Vagina (tissue), 2 donors: ENCODE measurements at regions not wholly inside any gene's neighbourhood (a gene's known extent, or its start where the extent isn't known, plus 50 kb on each side); places are given as distances from the start of the nearest gene placed in this dataset.

ENCODE experiments used
- POLR2A ChIP-seq, 2 donors: fragments of 450-650 bp; IDR thresholded peaks; one replicate each; pipeline ENCODE4 v1.6.1; 2017; ENCODE audit warnings: antibody characterized with exemption in 2 of 2, mild to moderate bottlenecking in 2 of 2, moderate library complexity in 2 of 2
- POLR2AphosphoS5 ChIP-seq, 2 donors: sonication (generic); formaldehyde crosslinking; IDR thresholded peaks; one replicate each; pipeline ENCODE4 v1.9.0; 2017; ENCODE audit warnings: antibody characterized with exemption in 2 of 2, mild to moderate bottlenecking in 2 of 2, low read depth in 1 of 2; ENCODE audit not compliant: insufficient read depth in 1 of 2
- TF ChIP-seq, protein P1 (sequence below), 3 experiments: fragments of 450-650 bp in 2 of 3; fragments of 200-600 bp in 1 of 3; sonication (generic) in 1 of 3; IDR thresholded peaks; one replicate each; pipeline ENCODE4 v1.5.1; 2017 to 2019; ENCODE audit warnings: antibody characterized with exemption in 3 of 3, mild to moderate bottlenecking in 2 of 3, moderate library complexity in 2 of 3

DNA sequence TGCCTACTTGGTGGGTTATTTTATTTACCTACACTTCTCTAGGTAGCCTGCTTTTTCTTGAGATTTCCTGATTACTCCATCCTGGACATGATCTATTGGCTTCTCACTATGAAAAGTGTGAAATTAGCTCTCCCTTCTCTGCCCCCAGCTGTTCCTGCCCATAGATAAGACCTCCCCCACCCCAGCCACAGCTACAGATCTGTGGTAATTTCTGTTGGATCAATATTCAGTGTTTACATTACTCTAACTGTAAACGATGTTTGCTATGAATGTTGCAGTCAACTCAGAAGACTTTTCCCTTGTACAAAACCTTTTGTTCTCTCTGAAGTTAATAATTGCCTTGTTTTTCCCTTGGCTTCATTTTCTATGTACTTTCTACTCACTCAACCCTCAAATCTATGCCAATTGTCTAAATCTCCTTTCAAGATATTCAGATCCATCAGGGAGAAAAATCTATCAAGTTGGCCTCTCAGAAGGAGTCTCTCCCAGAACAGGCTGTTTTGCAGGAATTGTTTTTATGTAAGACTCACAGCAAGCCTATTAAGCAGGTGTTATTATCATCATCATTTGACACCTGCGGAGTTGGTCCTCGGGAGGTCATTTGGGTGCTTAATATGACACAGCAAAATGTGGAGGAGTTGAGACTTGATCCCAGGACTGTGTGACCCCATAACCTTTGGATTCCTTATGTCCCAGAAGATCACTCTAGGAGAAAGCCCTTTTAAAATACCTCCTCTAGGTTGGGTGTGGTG lies 227.4 kb downstream of the SUDS3 start:
- TF ChIP-seq POLR2A (IDR thresholded peaks at IDR 0.05) (no peak), POLR2AphosphoS5 (IDR thresholded peaks at IDR 0.05; ENCODE audit: insufficient read depth in 1 of 2, low read depth in 1 of 2) (no peak)
- TF ChIP-seq, protein P1, sequence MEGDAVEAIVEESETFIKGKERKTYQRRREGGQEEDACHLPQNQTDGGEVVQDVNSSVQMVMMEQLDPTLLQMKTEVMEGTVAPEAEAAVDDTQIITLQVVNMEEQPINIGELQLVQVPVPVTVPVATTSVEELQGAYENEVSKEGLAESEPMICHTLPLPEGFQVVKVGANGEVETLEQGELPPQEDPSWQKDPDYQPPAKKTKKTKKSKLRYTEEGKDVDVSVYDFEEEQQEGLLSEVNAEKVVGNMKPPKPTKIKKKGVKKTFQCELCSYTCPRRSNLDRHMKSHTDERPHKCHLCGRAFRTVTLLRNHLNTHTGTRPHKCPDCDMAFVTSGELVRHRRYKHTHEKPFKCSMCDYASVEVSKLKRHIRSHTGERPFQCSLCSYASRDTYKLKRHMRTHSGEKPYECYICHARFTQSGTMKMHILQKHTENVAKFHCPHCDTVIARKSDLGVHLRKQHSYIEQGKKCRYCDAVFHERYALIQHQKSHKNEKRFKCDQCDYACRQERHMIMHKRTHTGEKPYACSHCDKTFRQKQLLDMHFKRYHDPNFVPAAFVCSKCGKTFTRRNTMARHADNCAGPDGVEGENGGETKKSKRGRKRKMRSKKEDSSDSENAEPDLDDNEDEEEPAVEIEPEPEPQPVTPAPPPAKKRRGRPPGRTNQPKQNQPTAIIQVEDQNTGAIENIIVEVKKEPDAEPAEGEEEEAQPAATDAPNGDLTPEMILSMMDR (IDR thresholded peaks at IDR 0.05): no peak
